Astrocyte of the hippocampus (primary cell): ENCODE measurements at regions not wholly inside any gene's neighbourhood (a gene's known extent, or its start where the extent isn't known, plus 50 kb on each side); places are given as distances from the start of the nearest gene placed in this dataset.
"Not testable (repeated sequence)": the region's sequence is repeated elsewhere in the genome, so short reads cannot be mapped to it uniquely, and the experiment has no call there.

Experiments
- DNase-seq: peaks from one replicate; pipeline ENCODE4 v3.0.0; 2011; ENCODE audit warnings: low read depth, low spot score

DNA sequence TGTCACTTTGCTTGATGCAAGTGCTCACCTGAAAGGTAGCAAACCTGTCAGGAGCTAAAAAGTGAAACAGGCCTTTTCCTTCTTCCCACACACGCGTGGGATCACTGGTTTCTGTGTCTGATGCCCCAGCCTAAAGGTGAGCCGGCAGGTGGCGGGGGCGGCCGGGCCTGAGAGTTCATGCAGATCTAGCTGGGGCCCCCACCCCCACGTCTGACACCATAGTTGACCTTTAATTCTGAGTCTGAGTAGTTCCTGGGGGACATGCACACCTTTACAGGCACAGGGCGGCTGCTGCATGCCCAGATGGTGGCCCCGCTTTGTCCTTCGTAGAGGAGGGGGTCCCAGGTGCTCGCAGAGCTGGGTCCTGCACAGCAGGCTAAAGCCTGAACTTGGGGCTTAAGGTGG, 345.3 kb downstream of the TEX29 start:
- no peak for DNase-seq

DNA sequence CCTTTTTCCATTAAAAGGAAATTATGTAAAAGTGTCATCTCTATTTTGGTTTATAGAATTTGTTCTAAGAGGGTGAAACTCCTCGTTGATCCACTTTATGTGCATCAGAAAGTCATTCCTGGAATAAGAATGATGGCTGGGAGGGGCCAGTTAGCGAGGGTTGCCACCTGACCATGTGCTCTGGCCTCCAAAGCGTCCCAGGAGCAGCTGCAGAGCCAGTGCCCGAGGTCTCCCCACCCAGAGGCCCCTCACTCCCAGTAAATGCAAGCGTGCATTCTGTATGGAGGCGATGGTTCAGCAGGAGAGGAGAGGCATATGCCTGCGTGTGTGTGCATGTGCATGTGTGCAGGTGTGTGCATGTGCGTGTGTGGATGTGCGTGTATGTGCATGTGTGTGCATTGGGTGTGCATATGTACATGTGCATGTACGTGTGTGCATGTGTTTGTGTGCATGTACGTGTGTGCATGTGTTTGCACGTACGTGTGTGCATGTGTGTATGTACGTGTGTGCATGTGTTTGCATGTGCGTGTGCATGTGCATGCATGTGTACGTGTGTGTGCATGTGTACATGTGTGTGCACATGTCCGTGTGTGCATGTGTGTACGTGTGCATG, 345.8 kb downstream of the TEX29 start:
- DNase-seq = no peak

DNA sequence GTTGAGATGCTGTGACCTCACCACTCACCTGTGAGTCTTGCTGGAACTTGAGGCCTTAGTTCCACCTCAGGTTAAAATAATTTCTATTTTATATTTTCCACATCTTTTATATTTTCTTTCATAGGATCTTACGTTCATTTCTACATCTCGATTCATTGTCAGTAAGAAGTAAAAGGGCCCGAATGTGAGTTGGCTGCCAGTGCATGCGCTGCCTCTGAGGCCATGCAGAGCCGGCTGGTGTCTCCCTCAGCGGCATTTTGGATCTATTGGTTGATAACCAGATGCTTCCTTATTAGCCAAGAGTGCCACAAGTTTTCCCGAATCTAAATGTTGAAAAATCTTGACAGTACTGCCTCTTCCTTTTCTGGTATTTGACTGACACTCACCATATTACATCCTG, 347.3 kb downstream of the TEX29 start:
- DNase-seq = no peak

DNA sequence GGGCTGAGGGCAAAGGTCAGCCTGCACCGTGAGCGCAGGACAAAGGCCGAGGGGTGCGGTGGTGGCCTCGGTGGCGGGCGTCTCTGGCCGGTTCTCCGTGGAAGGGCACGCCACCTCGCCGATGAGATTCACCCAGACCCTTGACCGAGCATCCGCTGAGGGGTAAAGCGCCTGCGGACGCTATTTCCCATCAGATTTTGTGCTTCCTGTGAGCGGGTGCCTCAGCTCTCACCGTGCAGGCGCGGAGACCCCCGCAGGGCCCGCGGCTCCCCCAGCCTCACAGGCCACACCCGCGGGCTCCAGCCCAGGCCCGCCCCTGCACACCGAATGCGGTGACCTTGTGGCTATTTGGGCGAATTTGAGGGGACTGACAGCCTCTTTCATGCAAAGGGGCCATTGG, 348.0 kb downstream of the TEX29 start:
- no peak for DNase-seq

DNA sequence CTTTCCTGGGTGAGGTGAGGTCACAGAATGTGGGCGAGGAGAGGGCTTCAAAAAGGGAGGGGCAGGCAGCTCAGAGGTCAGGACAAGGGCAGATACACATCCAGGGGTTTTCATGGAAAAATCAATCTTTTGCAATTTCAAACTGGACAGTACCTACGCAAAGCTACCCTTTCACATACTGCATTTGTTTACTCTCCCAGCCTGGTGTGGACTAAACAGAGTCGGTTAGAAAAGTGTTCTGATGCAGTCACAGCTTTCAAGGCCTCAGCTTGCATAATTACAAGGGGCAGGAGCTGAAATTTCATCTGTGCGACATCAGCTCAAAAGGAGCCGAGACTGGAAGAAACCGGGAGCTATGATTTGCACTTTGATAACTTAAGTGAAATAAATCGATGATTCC, 351.8 kb downstream of the TEX29 start:
- DNase-seq = not testable (repeated sequence)

DNA sequence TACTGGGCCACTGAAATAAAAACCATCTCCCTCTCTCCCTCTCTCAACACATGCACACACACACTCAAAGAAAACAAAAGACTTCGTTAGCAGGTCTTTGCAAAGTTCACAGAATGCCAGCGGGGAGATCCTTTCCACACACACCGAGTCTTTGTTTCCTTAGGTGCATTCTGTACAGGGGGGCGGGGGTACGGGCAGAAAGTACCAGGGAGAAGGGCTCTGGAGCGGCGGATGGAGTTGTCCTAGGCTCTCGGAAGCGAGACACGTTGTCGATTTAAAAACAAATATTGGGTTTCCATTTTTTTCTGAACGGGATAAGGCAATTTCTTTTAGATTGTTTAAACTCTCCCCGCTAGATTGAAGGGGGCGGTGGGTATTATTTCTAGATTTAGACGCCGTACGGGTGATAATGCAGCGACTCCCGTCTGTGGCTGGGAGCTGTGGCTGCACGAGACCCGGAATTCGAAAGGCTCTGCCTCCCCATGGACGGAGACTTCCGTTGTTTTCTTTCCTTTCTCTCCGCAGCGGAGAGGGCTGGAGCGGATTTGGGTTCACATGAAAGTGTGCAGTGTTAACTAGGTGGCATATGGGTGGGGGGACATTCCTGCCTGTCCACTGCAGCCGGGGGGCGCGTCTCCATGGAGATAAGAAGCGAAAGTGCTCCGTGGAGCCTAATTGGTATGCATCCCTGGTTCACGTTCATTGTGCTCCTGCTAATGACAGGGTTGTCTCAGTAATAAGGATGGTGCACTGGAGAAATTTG, 357.9 kb downstream of the TEX29 start:
- not testable (repeated sequence) for DNase-seq

DNA sequence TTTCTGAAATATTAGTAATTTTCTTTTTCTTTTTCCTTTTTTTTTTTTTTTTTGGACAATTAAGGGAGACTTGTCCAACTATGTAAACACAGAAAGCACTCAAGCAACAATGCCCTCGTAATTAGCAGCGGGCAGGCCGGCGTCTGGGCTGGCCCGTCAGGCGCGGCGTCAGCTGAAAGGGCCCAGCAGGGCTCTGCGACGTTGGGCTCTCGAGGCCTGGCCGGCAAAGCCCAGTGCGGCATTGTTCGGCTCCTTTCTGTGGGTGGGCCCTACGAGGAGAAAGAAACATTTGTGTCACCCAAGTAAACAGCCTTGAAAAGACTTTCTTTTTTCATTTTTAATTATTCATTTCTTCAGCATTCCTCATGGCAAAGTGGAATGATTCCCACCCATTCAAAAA, 359.2 kb downstream of the TEX29 start:
- not testable (repeated sequence) for DNase-seq

DNA sequence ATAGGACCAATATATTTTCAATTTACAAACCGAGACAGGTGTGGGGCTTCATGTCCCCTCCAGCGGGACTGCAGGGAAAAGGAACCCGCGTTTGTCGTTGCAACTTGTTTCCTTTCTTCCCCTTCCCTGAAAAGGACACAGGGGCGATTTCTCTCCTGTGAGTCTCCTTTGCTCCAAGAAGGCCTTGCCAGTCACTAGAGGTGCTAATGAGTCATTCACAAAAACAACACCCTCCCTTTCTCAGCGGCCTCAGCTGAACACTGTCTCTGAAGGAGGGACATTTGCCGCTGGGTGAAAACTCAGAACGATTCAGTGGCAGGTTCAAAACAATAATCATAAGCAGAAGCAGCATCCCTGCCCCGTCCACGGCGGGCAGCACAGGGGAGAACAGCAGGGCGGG, 359.7 kb downstream of the TEX29 start:
- not testable (repeated sequence) for DNase-seq

DNA sequence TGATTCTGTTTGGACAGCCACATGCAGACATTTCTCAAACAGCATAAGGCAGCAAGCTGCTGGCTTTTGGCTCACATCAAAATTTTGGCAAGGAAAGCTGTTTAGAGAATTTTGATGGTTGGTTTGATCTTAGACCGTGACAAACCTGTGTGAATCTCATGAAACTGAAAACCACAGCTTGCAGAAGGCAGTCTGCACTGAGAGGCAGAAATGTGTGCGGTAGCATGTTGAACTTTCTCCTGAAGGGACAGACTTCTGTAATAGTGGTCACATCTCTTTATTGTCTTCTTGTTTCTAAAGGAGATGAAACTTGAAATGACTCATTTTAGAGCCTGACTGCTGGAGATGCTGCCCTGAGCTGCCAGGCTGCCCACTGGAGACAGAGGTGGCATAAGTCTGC, 371.6 kb downstream of the TEX29 start:
- not testable (repeated sequence) for DNase-seq

DNA sequence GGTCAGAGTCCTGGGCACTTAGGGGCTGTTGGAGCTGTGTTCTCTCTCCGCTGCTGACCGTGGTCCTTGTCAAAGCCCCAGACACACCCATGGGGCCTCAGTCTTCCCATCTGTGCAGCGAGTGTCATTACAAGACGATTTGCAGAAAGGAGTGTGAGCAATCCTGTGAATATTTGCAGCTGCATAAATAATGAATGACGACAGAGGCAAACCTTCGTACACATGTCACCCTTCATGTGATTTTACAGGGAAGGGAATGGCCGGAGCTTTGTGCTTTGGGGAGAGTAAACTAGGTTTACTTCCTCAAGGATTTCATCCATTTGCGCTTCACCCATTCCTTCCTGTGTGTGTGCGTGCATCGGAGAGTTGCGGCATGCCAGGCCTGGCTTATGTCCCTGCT, 370.8 kb upstream of the SOX1 start:
- not testable (repeated sequence) for DNase-seq

DNA sequence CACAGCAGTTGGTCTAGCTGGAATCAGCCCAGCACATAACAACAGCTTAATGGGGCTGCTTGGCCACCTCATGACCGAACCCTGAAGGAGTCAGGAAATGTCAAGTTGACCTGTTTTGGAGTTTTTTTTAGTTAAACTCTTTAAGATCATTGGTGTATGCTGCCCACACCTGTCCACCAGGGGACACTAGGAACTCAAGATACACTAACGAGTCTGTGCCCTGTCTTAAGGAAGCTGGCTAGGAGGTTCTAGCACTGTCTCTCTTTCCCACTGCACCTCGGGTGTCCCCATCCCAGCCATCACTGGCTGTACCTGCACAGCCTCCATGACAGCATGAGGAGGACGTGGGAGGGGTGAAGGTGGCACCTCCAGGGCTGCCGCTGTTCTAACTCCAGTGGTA, 364.9 kb upstream of the SOX1 start:
- not testable (repeated sequence) for DNase-seq
